Prostate gland (tissue), 2 donors: ENCODE measurements at regions not wholly inside any gene's neighbourhood (a gene's known extent, or its start where the extent isn't known, plus 50 kb on each side); places are given as distances from the start of the nearest gene placed in this dataset.

Experiments
- POLR2A ChIP-seq: fragments of 450-650 bp; IDR thresholded peaks from one replicate; pipeline ENCODE4 v1.6.1; 2016; ENCODE audit warnings: antibody characterized with exemption, mild to moderate bottlenecking
- TF ChIP-seq, protein P1 (sequence below), 4 experiments: fragments of 200-600 bp in 2 of 4; fragments of 450-650 bp in 2 of 4; sonication (generic) in 2 of 4; IDR thresholded peaks; 1 replicate in 3 of 4; 2 replicates in 1 of 4; pipeline ENCODE4 v1.5.1; 2016 to 2019; ENCODE audit warnings: antibody characterized with exemption in 4 of 4, mild to moderate bottlenecking in 2 of 4, moderate library complexity in 2 of 4

- TF ChIP-seq, protein P1, sequence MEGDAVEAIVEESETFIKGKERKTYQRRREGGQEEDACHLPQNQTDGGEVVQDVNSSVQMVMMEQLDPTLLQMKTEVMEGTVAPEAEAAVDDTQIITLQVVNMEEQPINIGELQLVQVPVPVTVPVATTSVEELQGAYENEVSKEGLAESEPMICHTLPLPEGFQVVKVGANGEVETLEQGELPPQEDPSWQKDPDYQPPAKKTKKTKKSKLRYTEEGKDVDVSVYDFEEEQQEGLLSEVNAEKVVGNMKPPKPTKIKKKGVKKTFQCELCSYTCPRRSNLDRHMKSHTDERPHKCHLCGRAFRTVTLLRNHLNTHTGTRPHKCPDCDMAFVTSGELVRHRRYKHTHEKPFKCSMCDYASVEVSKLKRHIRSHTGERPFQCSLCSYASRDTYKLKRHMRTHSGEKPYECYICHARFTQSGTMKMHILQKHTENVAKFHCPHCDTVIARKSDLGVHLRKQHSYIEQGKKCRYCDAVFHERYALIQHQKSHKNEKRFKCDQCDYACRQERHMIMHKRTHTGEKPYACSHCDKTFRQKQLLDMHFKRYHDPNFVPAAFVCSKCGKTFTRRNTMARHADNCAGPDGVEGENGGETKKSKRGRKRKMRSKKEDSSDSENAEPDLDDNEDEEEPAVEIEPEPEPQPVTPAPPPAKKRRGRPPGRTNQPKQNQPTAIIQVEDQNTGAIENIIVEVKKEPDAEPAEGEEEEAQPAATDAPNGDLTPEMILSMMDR (IDR thresholded peaks at IDR 0.05), result no peak
- TF ChIP-seq POLR2A, result no peak
Measured at GRCh38 chr12:72790273-72790672, 518.1 kb downstream of the TRHDE start.
